SK-N-MC (cell line): ENCODE measurements at regions not wholly inside any gene's neighbourhood (a gene's known extent, or its start where the extent isn't known, plus 50 kb on each side); places are given as distances from the start of the nearest gene placed in this dataset.
A peak's percentile ranks its signal among the peaks of the same experiment; 100 is the strongest.

Experiments
- DNase-seq: peaks from one replicate; pipeline ENCODE4 v3.0.0-alpha.2; 2011; ENCODE audit warnings: low read depth, low spot score
- H3K27ac ChIP-seq: fragments of 200-600 bp; sonication (generic); 2 replicates; pipeline ENCODE4 v1.5.1; 2016; ENCODE audit warnings: mixed run types
- H3K36me3 ChIP-seq: fragments of 200-600 bp; sonication (generic); 2 replicates; pipeline ENCODE4 v1.6.1; 2017; ENCODE audit warnings: antibody characterized with exemption, low read length, mixed read lengths; ENCODE audit not compliant: insufficient read depth
- H3K4me3 ChIP-seq: fragments of 200-600 bp; sonication (generic); 2 replicates; pipeline ENCODE4 v1.5.1; 2016
- H3K9ac ChIP-seq: fragments of 200-600 bp; sonication (generic); 2 replicates; pipeline ENCODE4 v1.8.0; 2017; ENCODE audit warnings: mixed run types, mixed read lengths; ENCODE audit not compliant: insufficient read length
- H3K9me3 ChIP-seq: fragments of 200-600 bp; sonication (generic); 2 replicates; pipeline ENCODE4 v1.6.1; 2017; ENCODE audit warnings: low read depth, mild to moderate bottlenecking, antibody characterized with exemption, low read length, moderate library complexity, mixed read lengths
- EZH2 ChIP-seq: fragments of 200-600 bp; sonication (generic); IDR thresholded peaks from one replicate; pipeline ENCODE4 v1.6.1; 2017; ENCODE audit warnings: antibody characterized with exemption
- FOXP2 ChIP-seq: optimal IDR thresholded peaks from 2 replicates; pipeline ENCODE3; 2011; ENCODE audit warnings: mild to moderate bottlenecking, moderate library complexity; ENCODE audit not compliant: insufficient read depth; ENCODE audit errors: extremely low read length, control extremely low read depth
- POLR2AphosphoS5 ChIP-seq: IDR thresholded peaks from 2 replicates; pipeline ENCODE4 v1.6.1; 2012; ENCODE audit warnings: mild to moderate bottlenecking, low read depth, low read length, borderline replicate concordance

DNA sequence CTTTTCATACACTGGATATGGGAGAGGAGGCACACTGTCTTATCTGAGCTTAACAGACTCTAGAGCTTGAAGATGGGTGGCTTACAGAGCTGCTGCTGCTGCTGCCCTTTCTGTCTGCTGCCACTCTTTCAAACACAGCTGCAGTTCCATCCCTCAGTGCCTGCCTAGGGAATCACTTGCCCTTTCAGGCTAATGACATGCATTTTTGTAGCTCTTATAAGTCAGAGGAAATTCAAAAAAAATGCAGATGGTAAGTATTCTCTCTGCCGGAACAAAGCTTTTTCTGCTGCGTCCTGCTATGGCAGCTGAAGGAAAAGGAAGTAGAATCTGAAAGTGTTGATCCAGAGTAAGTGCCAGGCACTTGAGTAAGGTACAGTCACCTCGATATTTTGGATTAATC, 460.4 kb upstream of the DIAPH2 start:
- Histone ChIP-seq H3K27ac (no peak overlapping the region), H3K9me3 (no peaks in the 10 kb centered on the region), H3K36me3 (no peaks in the 10 kb centered on the region), H3K9ac (no peak overlapping the region), H3K4me3 (no peak overlapping the region)
- no peak for TF ChIP-seq POLR2AphosphoS5
- no peak for TF ChIP-seq EZH2
- TF ChIP-seq FOXP2: no peak
- DNase-seq: no peak

DNA sequence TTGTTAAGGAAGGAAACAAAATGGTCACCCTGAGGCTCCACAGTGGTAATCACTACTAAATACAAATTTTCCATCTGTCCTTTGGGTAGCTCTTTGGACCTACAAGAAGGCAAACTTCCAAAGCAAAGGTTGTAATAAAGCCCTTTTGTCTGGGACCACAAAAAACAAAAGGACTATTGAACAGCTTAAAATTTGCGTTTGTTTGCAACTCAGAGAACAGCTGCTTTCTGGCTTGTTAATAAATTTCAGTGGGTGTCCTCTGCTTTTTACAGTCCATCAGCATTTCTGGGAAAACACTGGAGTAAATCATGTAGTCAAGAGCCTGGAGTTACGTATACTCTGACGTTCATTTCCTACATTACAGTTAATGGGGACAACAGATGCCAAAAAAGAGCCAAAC, 439.7 kb upstream of the DIAPH2 start:
- no peak for DNase-seq
- H3K27ac ChIP-seq: no peak overlapping the region
- no peak for TF ChIP-seq FOXP2
- no peak for TF ChIP-seq POLR2AphosphoS5
- no peak for TF ChIP-seq EZH2
- no peak overlapping the region for H3K9ac ChIP-seq
- H3K36me3 ChIP-seq: no peaks in the 10 kb centered on the region
- peak overlapping the region; percentile 49 for H3K4me3 ChIP-seq
- no peaks in the 10 kb centered on the region for H3K9me3 ChIP-seq

- Histone ChIP-seq H3K27ac (no peak overlapping the region), H3K9me3 (no peaks in the 10 kb centered on the region), H3K9ac (no peak overlapping the region), H3K36me3 (no peaks in the 10 kb centered on the region), H3K4me3 (no peak overlapping the region)
- TF ChIP-seq POLR2AphosphoS5 (no peak), FOXP2 (no peak), EZH2 (no peak)
- no peak for DNase-seq
Measured at GRCh38 chrX:96246436-96246835, 438.2 kb upstream of the DIAPH2 start.
